ENCODE measurements at regions not wholly inside any gene's neighbourhood (a gene's known extent, or its start where the extent isn't known, plus 50 kb on each side); places are given as distances from the start of the nearest gene placed in this dataset.
"Not testable (repeated sequence)": the region's sequence is repeated elsewhere in the genome, so short reads cannot be mapped to it uniquely, and the experiment has no call there.

DNA sequence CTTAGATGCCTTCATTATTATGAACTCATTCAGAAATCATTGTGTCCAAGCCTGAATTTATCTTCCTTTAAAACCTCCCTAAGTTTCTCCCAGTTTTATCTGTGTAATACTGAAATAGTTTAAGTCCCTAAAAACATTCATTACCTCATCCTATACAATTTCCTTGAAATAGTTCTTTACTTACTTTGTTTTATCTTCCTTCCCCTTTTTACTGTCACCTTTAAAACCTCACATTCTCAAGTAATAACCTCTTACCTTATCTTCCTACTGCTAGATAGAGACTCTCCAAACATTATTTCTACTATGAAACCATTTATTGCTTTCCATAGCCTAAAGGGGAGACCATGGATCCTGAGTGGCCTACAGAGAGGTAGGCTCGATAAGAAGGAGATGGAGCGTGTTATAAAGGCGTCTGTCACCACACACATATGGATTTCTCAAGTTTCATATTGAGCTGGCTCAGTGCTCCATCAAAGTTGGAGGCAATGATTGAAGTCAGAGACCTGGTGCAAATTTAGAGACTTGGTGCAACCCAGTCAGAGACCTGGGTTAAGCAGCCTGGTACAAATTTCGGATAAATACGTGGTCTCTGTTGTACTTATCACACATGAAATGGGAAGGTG is 140.4 kb downstream of the NFKBIZ start:
- intact Hi-C loops (cut with DNase I), result no loop called here
- no peak for ATAC-seq
- no peak for DNase-seq

DNA sequence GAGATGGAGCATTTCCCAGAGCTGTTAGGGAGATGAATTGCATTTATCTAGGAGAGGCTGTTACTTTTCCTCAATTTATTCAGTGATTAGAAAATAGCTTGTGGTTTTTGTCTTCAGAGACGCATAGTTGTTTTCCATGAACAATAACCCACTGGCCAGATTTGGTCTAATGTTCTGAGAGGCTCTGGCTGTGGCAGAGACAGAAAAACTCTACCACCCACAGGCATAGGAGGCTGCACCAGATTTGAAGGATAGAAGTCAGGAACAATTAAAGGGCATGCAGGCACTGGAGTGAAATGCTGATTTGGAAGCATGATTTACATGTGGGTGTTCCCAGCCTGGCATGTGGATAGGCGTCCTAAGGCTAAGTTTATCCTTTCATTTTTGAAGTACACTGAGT is 143.5 kb downstream of the NFKBIZ start:
- ATAC-seq, result no peak
- no peak for DNase-seq
- intact Hi-C loops (cut with DNase I), result no loop called here

DNA sequence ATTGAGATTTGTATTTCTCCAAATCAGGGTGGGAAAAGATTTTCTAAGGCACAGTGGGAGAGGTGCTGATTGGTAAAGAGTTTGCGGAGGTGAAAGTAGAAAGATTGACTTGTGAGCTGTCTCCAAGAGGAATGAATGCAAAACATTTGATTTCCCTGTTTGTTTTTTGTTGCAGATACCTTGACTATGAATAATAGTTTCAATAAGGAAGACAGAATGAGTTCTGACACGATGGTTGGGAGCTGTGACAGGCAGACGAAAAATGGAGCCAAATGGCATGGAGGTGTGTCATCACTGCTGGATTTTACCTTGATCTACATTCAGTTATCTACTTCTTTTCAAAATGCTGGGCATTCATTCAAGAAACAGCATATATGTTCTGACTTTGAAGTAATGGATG is 145.1 kb downstream of the NFKBIZ start:
- intact Hi-C loops (cut with DNase I), result no loop called here
- DNase-seq (no peak), ATAC-seq (no peak)

DNA sequence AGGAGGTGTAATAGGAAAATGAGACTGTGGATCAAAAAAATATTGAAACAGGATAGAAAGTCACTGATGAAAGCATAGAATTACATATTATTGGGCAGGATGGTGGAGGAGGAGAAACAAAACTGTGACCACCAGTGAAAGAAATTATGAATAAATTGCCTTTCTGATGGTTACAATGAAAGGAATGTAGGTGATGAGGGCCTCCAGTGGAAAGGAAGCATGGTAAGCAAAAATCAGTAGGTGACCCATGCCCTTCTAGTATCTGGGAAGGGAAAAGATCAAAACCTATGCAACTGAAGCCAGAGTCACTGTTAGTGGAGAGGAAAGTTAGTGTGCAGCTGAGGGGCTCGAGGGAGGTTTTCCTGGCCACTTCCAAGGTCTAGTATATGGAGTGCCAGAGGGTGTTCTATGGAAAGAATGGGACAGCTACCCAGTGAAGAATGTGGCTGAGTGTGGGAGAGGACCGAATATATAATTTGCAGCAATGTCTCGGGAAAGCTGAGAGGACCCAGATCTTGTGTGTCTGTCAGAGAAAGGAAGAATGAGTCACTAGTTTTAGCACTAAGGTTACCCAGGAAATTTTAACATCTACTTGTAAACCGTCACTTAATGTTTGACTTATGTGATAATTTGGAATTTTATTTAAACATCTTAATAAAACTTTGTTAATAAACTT is 146.2 kb downstream of the NFKBIZ start:
- DNase-seq, result no peak
- intact Hi-C loops (cut with DNase I), result no loop called here
- ATAC-seq, result no peak

DNA sequence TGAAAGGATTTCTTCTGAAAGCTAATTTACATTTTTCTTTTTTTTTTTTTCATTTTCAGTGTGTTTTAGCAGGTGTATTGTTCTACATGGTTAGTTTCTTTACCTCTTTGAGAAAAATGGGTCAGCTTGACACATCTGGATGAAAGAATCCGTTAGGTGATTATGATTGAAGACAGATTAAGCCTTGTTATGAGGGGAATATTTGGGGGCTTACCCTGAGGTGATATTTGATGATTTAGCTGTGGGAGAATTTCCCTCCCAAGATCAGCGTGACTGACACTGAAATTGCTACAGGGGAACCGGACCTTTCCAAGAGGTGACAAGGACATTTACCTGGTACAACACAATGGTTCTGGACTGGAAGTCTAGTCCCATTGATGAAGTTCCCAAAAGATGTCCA is 147.5 kb downstream of the NFKBIZ start:
- no peak for ATAC-seq
- intact Hi-C loops (cut with DNase I), result no loop called here

DNA sequence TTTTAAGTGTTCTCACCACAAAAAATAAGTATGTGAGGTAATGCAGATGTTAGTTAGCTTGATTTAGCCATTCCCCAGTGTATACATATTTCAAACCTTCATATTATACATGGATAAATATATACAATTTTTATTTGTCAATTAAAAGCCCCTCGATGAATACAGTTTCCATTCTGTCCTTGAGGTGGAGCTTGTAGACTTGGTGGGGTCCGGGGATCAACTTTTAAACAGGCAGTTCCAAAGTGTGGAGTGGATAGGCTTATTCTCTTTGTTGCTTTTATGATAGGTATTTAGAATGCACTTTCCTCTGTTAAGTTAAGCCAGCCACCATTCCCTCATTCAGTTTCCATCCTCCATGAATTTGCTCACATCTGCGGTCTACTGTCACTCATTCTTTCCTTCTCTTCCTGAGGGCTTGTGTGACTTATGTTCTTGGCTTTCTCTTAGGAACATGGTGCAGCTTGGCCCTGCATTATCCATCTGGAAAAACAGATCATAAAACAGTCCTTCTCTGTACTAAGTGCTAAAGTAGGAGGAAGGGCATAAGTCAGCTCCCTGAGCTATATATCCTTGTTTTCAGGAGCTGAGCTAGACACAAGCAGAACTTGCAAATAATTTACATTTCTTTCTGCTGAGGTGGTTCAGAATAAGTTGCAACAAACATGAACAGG is 149.1 kb downstream of the NFKBIZ start:
- no peak for ATAC-seq
- intact Hi-C loops (cut with DNase I), result no loop called here
- DNase-seq, result no peak

More for the DNA sequence above, 147.5 kb downstream of the NFKBIZ start:
- no peak for DNase-seq

DNA sequence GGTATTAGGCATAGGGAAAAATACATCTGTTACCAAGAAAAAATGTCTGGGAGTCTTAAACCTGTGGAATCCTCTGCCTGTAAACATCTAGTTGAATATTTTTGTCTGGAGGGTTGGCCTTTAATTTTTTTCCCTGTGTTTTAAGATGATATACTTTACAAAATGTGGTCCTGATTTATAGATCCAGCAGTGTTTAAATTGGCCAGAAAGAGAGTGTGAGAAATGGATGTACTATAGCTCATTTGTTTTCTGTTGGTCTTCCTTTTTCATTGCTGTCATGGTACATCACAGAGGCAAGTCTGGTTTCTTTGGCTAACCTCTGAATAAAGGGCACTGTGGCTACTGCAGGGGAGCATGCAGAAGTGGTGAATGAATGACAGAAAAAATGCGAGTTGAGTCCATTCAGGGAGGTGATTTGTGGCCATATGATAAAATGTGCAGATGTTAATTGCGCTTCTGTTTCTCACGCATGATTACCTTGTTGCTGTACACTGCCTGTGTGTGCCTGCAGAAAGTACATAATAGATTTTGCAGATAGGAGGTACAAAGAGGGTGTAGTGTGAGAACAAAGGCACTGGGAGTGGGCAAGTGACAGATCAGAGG is 150.0 kb downstream of the NFKBIZ start:
- intact Hi-C loops (cut with DNase I), result no loop called here
- DNase-seq, result no peak
- no peak for ATAC-seq

DNA sequence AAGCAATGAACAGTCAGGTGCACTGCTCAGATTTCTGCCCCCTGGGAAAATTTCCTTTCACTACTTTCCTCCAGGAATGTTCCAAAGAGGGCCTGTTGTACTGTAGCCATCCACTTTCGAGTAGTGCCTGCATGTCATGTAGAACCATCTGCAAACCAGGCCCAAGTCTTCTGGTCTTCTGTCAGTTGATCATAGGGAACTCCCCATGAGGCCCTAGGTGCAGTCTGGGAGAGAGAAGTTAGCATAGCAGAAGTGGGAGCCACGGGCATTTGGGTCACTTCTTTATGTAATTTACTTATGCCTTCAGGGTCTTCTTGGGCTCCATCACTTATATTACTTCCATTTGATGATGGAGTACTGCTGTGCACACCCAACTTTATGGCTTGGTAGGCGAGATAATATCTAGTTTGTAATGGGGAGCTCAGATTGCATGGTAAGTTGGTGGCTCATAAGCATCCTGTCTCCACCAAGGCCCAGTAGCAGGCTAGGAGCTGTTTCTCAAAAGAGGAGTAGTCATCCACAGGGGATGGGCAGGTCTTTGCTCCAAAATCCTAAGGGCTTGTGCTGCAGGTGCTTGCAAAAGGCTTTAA is 151.4 kb downstream of the NFKBIZ start:
- intact Hi-C loops (cut with DNase I), result no loop called here

DNA sequence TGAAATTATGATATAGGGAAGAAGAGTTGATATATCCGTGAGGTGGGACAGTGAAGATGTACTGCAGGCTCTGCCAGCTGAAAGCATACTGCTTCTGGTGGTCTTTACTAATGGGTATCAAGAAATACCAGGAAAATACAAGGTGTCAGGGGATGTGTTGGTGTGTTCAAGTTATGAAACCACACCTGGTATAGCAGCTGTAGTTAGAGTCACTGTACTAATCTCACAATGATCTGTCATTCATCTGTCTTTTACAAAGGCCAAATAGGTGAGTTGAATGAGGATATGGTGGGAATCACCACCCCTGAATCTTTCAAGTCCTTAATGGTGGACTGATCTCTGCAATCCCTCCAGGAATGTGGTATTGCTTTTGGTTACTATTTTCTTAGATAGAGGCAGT is 152.7 kb downstream of the NFKBIZ start:
- DNase-seq (no peak), ATAC-seq (no peak)
- intact Hi-C loops (cut with DNase I), result no loop called here

More for the DNA sequence above, 151.4 kb downstream of the NFKBIZ start:
- ATAC-seq (no peak), DNase-seq (no peak)

DNA sequence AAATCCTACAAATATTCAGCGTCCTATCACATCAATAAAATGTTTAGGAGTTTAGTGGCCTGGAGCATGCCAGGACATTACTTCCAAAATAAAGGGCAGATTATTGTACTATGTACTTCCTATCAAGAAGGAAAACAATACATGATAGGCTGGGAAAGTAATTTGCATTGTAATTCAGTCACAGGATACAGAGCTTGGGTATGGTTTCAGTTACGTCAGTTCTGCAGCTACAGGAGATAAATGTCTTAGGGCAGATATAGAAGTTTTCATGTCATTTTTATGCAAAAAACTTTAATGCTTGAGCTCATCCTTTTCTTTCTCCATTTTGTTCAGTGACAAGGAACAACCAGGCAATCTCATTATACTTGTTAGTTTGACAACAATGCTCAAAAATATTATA is 155.2 kb downstream of the NFKBIZ start:
- DNase-seq (no peak), ATAC-seq (no peak)
- intact Hi-C loops (cut with DNase I), result no loop called here

DNA sequence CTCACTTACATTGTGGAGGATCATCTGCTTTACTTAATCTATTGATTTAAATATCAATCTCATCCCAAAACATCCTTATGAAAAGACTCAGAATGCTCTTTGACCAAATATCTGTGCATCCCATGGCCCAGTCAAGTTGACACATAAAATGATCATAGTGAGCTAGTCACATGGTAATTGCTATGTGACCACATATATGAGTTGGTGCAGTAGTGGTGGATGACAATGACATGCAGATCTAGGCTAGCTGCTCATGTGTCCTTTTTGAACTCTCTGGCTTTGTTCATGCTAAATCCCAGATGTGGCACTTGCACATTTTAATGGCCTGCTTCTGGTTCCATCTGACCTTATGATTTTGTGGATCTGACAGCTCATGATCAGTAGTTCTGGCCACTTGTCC is 156.2 kb downstream of the NFKBIZ start:
- ATAC-seq (no peak), DNase-seq (no peak)
- intact Hi-C loops (cut with DNase I), result no loop called here

DNA sequence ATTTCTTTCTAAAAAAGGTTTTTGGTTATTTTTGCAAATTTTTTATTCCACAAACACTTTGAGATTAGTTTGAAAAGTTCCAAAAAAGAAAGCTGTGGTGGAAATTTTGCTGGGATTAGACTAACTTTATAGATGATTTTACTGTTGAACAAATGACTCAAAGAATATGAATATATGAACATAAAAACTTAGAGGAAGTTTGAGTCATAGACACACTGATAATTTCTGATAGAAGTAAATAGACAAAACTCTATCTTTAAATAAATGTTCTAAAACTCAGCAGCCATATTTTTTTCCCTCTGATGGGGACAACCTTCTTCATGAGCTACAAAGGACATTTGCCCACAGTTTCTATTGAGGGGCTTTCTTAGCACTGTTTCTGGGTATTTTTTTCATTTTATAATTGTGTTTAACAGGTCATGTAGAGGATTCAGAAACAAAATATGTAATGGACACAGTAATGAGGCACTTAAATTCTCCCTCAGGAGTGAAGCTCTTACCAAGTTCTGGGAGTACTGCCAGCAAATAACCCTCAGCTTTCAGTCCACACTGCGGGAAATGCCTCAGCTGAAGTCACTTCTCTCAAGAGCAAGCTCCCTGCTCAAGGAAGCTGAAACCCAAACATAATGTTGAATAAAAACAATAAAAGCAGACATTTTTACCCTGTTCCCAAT is 157.6 kb downstream of the NFKBIZ start:
- intact Hi-C loops (cut with DNase I), result no loop called here
- peak; percentile 22 for DNase-seq
- peak; percentile 68 to 90 for ATAC-seq

DNA sequence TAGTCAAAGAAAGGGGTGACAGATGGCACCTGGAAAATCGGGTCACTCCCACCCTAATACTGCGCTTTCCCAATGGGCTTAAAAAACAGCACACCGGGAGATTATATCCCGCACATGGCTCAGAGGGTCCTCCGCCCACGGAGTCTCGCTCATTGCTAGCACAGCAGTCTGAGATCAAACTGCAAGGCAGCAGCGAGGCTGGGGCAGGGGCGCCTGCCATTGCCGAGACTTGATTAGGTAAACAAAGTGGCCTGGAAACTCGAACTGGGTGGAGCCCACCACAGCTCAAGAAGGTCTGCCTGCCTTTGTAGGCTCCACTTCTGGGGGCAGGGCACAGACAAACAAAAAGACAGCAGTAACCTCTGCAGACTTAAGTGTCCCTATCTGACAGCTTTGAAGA is 159.1 kb downstream of the NFKBIZ start:
- intact Hi-C loops (cut with DNase I); DNase-seq; ATAC-seq: not testable (repeated sequence)

DNA sequence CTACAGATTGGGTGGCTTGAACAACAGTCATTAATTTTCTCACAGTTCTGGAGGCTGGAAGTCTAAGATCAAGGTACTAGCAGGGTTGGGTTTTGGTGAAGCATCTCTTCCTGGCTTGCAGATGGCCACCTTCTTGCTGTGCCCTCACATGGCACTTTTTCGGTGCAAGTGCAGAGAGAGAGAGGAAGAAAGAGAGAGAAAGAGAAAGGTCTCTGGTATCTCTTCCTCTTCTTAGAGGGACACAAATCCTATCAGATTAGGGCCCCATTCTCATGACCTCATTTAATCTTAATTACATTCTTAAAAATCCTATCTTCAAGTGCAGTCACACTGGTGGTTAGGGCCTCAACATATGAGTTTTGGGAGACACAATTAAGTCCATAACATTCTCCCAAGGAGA is 167.1 kb downstream of the NFKBIZ start:
- ATAC-seq, result no peak
- intact Hi-C loops (cut with DNase I), result no loop called here

DNA sequence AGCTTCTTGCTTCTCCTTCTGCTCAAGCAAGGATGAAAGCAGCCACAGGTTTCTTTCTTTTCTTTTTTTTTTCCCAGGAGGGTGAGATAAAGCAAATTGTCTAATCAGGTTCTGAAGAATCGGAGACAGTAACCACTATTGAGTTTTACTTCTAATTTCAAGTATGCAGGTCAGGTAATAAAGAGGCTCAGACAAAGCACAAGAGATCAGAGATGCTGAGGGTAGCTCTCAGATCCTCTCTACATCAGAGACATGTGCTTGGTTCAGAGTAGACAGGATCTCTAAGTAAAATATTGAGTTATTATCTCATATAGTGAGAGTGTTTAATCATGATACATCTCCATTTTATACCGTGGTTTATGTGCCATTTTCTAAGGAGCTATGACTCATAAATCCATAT is 168.5 kb downstream of the NFKBIZ start:
- intact Hi-C loops (cut with DNase I), result no loop called here
- ATAC-seq, result no peak
- no peak for DNase-seq

More for the DNA sequence above, 167.1 kb downstream of the NFKBIZ start:
- no peak for DNase-seq

DNA sequence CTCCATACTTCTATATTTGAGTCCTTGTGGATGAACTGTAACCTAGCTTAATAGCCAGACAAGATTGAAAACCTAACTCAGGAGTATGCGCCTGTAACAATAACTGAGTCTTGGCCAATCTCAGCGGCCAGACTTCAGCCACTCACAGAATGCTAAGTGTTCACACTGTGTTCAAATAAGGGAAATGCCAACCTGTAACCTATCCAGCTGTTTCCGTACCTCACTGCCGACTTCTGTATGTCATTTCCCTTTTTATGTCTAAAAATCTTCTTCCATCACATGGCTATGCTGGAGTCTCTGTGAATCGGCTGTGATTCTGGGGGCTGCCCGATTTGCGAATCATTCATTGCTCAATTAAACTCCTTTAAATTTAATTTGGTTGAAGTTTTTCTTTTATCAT is 169.2 kb downstream of the NFKBIZ start:
- ATAC-seq (no peak), DNase-seq (no peak)
- intact Hi-C loops (cut with DNase I), result no loop called here

DNA sequence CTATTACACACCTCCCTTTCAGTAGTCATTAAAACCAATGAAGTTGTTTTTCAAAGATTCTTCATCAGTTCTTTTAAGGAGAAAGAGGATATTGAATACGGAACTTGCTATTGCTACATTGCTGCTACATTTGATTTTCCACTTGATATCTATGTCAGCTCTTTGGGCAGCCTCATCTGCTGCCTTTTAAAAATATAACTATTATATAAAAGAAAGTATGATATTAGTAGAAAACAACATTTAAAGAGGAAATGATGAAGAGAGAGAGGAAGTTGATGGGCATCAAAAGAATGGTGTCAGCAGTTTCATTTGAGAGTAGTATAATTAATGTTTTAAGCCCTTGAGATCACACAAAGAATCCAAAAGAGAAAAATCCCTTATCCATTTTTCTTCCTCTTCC is 171.4 kb downstream of the NFKBIZ start:
- intact Hi-C loops (cut with DNase I), result no loop called here
- no peak for DNase-seq
- ATAC-seq, result no peak

DNA sequence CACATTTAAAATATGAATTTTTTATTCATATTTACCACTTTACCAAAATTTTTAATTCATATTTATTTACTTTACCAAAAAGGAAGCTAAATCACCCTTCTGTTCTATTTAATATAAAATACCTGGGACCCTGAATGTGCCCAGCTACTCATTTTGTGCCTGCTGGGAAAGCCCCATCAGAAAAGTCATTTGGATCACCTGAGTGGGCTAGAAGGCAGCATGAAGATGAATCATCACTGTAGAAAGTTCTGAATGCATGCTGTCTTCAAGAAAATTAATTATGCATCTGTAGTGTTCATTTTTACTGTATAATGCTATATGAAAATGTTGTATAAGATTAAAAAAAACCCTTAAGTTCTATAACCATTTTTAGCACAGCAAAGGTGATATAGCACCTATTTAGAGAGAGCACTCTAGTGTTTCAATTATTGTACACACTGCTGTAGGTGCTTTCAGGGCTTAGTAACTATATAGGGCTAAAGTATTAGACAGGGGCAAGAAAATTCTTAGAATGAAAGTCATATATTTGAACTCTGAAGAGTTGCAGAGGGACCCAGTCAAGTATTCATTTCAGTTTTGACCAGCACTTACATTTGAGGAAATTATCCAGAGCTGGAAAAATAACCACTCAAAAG is 175.1 kb downstream of the NFKBIZ start:
- ATAC-seq (no peak), DNase-seq (no peak)
- intact Hi-C loops (cut with DNase I), result no loop called here
